HUES64 (cell line): ENCODE measurements at regions not wholly inside any gene's neighbourhood (a gene's known extent, or its start where the extent isn't known, plus 50 kb on each side); places are given as distances from the start of the nearest gene placed in this dataset.

Experiments used
- H3K27ac ChIP-seq: 2 replicates; pipeline ENCODE4 v1.7.0; 2013; ENCODE audit warnings: low read depth, low read length, inconsistent platforms
- H3K27me3 ChIP-seq: 2 replicates; pipeline ENCODE4 v1.6.1; 2013; ENCODE audit warnings: mild to moderate bottlenecking, low read length; ENCODE audit not compliant: insufficient read depth
- H3K36me3 ChIP-seq: 2 replicates; pipeline ENCODE4 v1.6.1; 2013; ENCODE audit warnings: mild to moderate bottlenecking, low read length; ENCODE audit not compliant: insufficient read depth
- H3K4me1 ChIP-seq: 2 replicates; pipeline ENCODE4 v1.6.1; 2013; ENCODE audit warnings: mild to moderate bottlenecking, low read length, moderate library complexity; ENCODE audit not compliant: insufficient read depth
- H3K4me3 ChIP-seq: 2 replicates; pipeline ENCODE4 v1.5.1; 2013; ENCODE audit warnings: mild to moderate bottlenecking, low read length, moderate library complexity
- H3K9ac ChIP-seq: 2 replicates; pipeline ENCODE4 v1.6.1; 2013; ENCODE audit warnings: mild to moderate bottlenecking, low read depth, low read length
- H3K9me3 ChIP-seq: 2 replicates; pipeline ENCODE4 v1.6.1; 2013; ENCODE audit warnings: low read depth, low read length; ENCODE audit not compliant: insufficient read depth
- whole genome bisulfite sequencing: fragments of 150-250, 120-280 bp; methylation state at CpG from one replicate; pipeline ENCODE4 v1.1.7; 2013; ENCODE audit warnings: missing lambda C conversion rate; 5-methylcytosine and 5-hydroxymethylcytosine counted together

- H3K27ac ChIP-seq, result no peak overlapping the region
- no peaks in the 10 kb centered on the region for H3K9me3 ChIP-seq
- no peak overlapping the region for H3K9ac ChIP-seq
- H3K27me3 ChIP-seq, result no peaks in the 10 kb centered on the region
- no peak overlapping the region for H3K4me3 ChIP-seq
- 95% methylated on average over 6 of the region's 7 CpGs for WGBS
- H3K36me3 ChIP-seq, result no peaks in the 10 kb centered on the region
- no peaks in the 10 kb centered on the region for H3K4me1 ChIP-seq
Measured at GRCh38 chr10:44787480-44788075, 123.6 kb upstream of the TMEM72 start.

DNA sequence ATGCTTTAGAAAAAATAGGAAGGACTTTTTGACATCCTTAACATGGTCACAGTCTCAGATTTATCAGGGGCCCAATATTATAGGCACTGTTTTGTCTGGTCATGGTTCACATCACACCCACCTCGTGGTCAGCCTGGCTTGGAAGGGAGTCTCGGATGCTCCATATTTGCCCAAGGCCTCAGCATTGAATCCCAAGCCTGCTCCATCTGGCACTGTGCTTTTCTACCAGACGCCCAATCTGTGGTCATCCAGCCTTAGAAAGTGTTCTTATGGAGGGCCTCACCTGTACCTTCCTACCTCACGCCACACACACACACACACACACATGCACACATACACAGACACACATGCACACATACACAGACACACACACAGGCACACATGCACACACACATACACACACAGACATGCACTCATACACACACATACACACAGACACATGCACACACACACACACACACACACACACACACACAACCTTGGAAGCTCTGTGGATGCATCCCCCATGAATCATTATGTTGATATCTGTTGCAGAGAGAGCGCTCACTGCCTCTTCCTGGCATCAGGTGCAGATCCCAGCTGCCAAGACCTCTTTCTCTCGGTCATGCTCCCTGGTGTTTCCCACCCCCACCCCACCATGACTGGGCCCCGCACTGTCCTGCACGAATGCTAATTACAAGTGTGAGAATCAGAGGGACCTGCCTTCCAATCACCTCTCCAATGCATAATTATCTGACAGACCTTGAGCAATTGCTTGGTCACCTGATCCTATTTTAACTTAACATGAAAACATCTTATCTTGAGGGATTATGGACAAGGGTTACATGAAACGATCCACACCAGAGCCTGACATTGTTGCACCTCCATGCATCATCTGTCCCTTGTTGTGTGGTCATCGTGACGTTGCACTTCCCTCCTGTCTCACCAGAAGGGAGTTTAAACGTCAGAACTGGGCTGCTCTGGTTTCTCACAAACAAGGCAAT is 122.7 kb upstream of the TMEM72 start:
- Histone ChIP-seq H3K9me3 (no peaks in the 10 kb centered on the region), H3K27ac (no peak overlapping the region), H3K9ac (no peak overlapping the region), H3K4me1 (no peaks in the 10 kb centered on the region), H3K27me3 (no peaks in the 10 kb centered on the region), H3K4me3 (no peak overlapping the region), H3K36me3 (no peaks in the 10 kb centered on the region)
- WGBS, result 90% methylated on average over 12 of the region's 12 CpGs

DNA sequence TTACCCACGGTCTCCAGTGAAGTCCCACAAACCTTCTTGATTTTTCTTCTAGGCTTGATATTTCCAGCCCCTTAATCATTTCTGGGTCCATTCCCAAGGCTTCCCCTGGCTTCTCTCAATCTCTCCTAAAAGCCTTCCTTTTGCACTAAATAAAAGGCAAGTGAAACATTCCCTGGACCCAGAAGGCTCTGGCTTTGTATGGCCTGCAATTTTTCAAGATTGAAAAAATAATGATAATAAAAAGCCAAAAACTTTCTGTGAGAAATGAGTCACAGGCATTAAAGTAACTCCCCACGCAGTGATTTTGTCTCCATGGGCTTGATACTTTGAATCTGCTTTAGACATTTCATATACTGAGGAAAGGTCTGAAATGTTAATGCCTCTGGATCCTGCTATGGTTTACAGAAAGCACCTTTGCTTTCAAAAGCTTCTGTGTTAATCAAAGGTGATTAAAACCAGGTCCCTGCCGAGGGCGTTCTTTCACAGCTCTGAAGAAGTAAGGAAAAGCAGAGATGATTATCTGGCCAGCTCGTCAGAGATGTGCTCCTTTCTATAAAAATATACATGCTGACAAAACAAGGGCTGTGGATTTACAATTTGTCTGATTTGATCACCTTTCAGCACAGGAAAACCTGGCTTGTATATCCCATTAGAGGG is 118.9 kb upstream of the TMEM72 start:
- 94% methylated on average over 5 of the region's 5 CpGs for WGBS
- H3K27me3 ChIP-seq, result no peaks in the 10 kb centered on the region
- H3K9ac ChIP-seq, result no peak overlapping the region
- H3K4me1 ChIP-seq, result no peaks in the 10 kb centered on the region
- H3K36me3 ChIP-seq, result no peaks in the 10 kb centered on the region
- no peaks in the 10 kb centered on the region for H3K9me3 ChIP-seq
- H3K27ac ChIP-seq, result no peak overlapping the region
- H3K4me3 ChIP-seq, result no peak overlapping the region

GRCh38 chr10:44799966-44800365 is 111.2 kb upstream of the TMEM72 start:
- no peak overlapping the region for H3K9ac ChIP-seq
- no peaks in the 10 kb centered on the region for H3K4me1 ChIP-seq
- H3K9me3 ChIP-seq, result no peaks in the 10 kb centered on the region
- H3K27me3 ChIP-seq, result no peaks in the 10 kb centered on the region
- H3K36me3 ChIP-seq, result no peaks in the 10 kb centered on the region
- H3K27ac ChIP-seq, result no peak overlapping the region
- 94% methylated on average over 2 of the region's 2 CpGs for WGBS
- H3K4me3 ChIP-seq, result no peak overlapping the region

- Histone ChIP-seq H3K4me3 (no peak overlapping the region), H3K27ac (no peak overlapping the region), H3K4me1 (no peaks in the 10 kb centered on the region), H3K9ac (no peak overlapping the region), H3K36me3 (no peaks in the 10 kb centered on the region), H3K9me3 (no peaks in the 10 kb centered on the region), H3K27me3 (no peaks in the 10 kb centered on the region)
- 95% methylated on average over 6 of the region's 6 CpGs for WGBS
Measured at GRCh38 chr10:44801383-44802327, 109.5 kb upstream of the TMEM72 start.

- no peaks in the 10 kb centered on the region for H3K27me3 ChIP-seq
- H3K27ac ChIP-seq, result no peak overlapping the region
- no peaks in the 10 kb centered on the region for H3K9me3 ChIP-seq
- no peak overlapping the region for H3K9ac ChIP-seq
- WGBS, result 88% methylated on average over 1 of the region's 2 CpGs
- no peak overlapping the region for H3K4me3 ChIP-seq
- H3K36me3 ChIP-seq, result no peaks in the 10 kb centered on the region
- H3K4me1 ChIP-seq, result no peaks in the 10 kb centered on the region
Measured at GRCh38 chr10:44803862-44804261, 107.3 kb upstream of the TMEM72 start.

DNA sequence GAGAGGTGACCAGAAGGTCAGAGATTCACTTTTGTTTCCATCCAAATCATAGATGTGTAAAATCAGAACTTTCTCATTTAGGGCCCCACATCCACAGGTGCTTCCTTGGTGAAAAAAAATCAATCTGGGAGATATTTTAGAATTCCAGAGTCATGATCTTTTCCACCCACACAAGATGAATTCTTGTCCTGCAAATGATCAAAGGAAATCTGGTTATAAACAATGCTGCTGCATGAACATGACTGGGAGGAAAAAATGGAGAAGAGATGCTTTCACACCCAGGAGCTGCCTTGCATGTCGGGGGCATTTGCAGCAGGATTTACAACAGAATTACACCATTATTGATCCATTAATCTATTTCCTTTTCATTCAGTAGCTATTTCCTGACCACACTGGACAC is 106.5 kb upstream of the TMEM72 start:
- 100% methylated on average over 1 of the region's 1 CpG for WGBS
- Histone ChIP-seq H3K4me3 (no peak overlapping the region), H3K9ac (no peak overlapping the region), H3K36me3 (no peaks in the 10 kb centered on the region), H3K4me1 (0 out of 2 replicates have a peak, but pooled peaks cover 3% of the 10 kb centered on the region), H3K9me3 (no peaks in the 10 kb centered on the region), H3K27me3 (no peaks in the 10 kb centered on the region), H3K27ac (no peak overlapping the region)

DNA sequence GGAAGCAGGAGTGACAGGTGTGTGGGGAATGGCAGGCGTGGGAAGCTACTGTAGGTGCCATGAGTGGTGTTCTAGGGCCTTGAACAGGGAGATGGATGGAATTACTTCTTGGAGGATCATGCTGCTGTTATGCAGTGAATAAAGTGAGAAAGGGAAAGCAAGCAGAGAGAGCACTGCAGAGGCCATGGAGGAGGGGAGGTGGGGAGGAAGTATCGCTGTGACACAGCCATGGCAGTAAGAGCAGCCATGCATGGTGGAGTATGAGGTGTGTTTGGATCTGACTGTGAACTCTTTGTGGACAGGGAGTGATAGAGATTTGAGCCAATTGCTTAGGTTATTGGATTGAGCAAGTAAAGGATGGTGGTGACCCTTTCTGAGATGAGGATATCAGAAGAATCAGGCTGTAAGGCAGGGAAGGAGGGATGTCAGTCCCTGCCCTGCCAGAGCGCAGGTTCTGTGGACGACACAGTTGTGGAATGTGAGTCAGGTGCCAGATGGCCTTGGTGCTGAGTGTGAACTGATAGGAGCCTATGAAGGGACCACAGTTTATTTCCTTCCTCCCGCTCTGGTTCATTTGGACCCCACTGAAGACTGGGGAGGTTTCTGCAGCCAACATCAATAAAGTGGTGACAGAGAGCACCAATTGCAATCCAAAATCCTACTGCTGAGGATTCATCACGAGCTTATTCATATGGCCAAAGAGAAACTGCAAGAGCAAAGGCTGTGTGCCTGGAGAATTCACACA is 105.5 kb upstream of the TMEM72 start:
- no peak overlapping the region for H3K9ac ChIP-seq
- no peaks in the 10 kb centered on the region for H3K36me3 ChIP-seq
- no peaks in the 10 kb centered on the region for H3K9me3 ChIP-seq
- H3K4me1 ChIP-seq, result peaks cover 6% of the 10 kb centered on the region; the same call in 1 of the 2 replicates
- 84% methylated on average over 6 of the region's 6 CpGs for WGBS
- no peak overlapping the region for H3K4me3 ChIP-seq
- H3K27me3 ChIP-seq, result no peaks in the 10 kb centered on the region
- H3K27ac ChIP-seq, result no peak overlapping the region

DNA sequence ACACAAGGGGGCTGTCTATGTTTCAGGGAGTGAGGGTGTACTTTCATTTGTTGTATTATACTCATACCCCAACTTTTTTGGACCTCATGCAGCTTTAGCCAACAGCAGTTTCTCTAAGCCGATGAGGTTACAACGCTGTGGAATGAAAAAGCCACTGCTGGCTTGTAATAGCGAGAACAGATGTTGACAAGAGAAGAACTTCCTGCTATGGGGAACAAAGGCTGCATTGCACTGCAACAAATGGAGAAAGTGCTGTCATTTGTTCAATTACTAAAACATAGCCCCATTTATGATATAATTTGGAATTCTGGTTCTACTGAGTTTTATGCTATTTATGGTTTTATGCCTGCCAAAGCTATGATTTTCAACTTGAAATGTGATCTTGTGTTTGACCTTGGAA is 104.2 kb upstream of the TMEM72 start:
- Histone ChIP-seq H3K9me3 (no peaks in the 10 kb centered on the region), H3K27ac (no peak overlapping the region), H3K4me3 (no peak overlapping the region), H3K4me1 (peaks cover 6% of the 10 kb centered on the region; the same call in 1 of the 2 replicates), H3K27me3 (no peaks in the 10 kb centered on the region), H3K9ac (no peak overlapping the region), H3K36me3 (no peaks in the 10 kb centered on the region)
- 93% methylated on average over 3 of the region's 3 CpGs for WGBS

GRCh38 chr10:44807451-44807850 is 103.7 kb upstream of the TMEM72 start:
- H3K4me3 ChIP-seq, result no peak overlapping the region
- no peak overlapping the region for H3K9ac ChIP-seq
- H3K9me3 ChIP-seq, result no peaks in the 10 kb centered on the region
- peaks cover 6% of the 10 kb centered on the region; the same call in 1 of the 2 replicates for H3K4me1 ChIP-seq
- no peak overlapping the region for H3K27ac ChIP-seq
- no peaks in the 10 kb centered on the region for H3K36me3 ChIP-seq
- H3K27me3 ChIP-seq, result no peaks in the 10 kb centered on the region
